HG02759 (cell line): ENCODE measurements at regions not wholly inside any gene's neighbourhood (a gene's known extent, or its start where the extent isn't known, plus 50 kb on each side); places are given as distances from the start of the nearest gene placed in this dataset.

Source experiments
- ATAC-seq: cut with Tn5 transposase; IDR thresholded peaks from one replicate; pipeline ENCODE4 v1.9.1; 2021; ENCODE audit warnings: mild to moderate bottlenecking, moderate library complexity; ENCODE audit not compliant: unreplicated experiment

GRCh38 chr18:64275593-64276300 is 126.9 kb upstream of the LINC00305 start:
- no peak for ATAC-seq

GRCh38 chr18:64273724-64274123 is 124.8 kb upstream of the LINC00305 start:
- ATAC-seq: no peak

GRCh38 chr18:64271975-64272659 is 123.2 kb upstream of the LINC00305 start:
- ATAC-seq: no peak

- ATAC-seq: no peak
Measured at GRCh38 chr18:64271246-64271645, 122.4 kb upstream of the LINC00305 start.

- no peak for ATAC-seq
Measured at GRCh38 chr18:64270608-64271007, 121.7 kb upstream of the LINC00305 start.

- no peak for ATAC-seq
Measured at GRCh38 chr18:64270121-64270520, 121.2 kb upstream of the LINC00305 start.

GRCh38 chr18:64264171-64264570 is 115.3 kb upstream of the LINC00305 start:
- no peak for ATAC-seq

GRCh38 chr18:64260810-64261209 is 111.9 kb upstream of the LINC00305 start:
- no peak for ATAC-seq

- ATAC-seq: no peak
Measured at GRCh38 chr18:64259871-64260270, 111.0 kb upstream of the LINC00305 start.

GRCh38 chr18:64258111-64258650 is 109.3 kb upstream of the LINC00305 start:
- ATAC-seq: no peak

- no peak for ATAC-seq
Measured at GRCh38 chr18:64254399-64255093, 105.7 kb upstream of the LINC00305 start.

GRCh38 chr18:64253873-64254272 is 105.0 kb upstream of the LINC00305 start:
- no peak for ATAC-seq

GRCh38 chr18:64253222-64253621 is 104.3 kb upstream of the LINC00305 start:
- ATAC-seq: no peak

- ATAC-seq: no peak
Measured at GRCh38 chr18:64248836-64249235, 99.9 kb upstream of the LINC00305 start.

GRCh38 chr18:64245126-64245861 is 96.4 kb upstream of the LINC00305 start:
- no peak for ATAC-seq

- no peak for ATAC-seq
Measured at GRCh38 chr18:64244571-64244970, 95.7 kb upstream of the LINC00305 start.

GRCh38 chr18:64240316-64240715 is 91.4 kb upstream of the LINC00305 start:
- no peak for ATAC-seq

- ATAC-seq: no peak
Measured at GRCh38 chr18:64238076-64238475, 89.2 kb upstream of the LINC00305 start.

GRCh38 chr18:64234321-64234720 is 85.4 kb upstream of the LINC00305 start:
- no peak for ATAC-seq

GRCh38 chr18:64233851-64234250 is 85.0 kb upstream of the LINC00305 start:
- ATAC-seq: no peak

GRCh38 chr18:64220941-64221340 is 72.1 kb upstream of the LINC00305 start:
- no peak for ATAC-seq
